Loucy (cell line): ENCODE measurements at regions not wholly inside any gene's neighbourhood (a gene's known extent, or its start where the extent isn't known, plus 50 kb on each side); places are given as distances from the start of the nearest gene placed in this dataset.

Experiments used
- H2AFZ ChIP-seq: fragments of 200-600 bp; sonication (generic); 2 replicates; pipeline ENCODE4 v1.6.0; 2016; ENCODE audit warnings: antibody characterized with exemption, mild to moderate bottlenecking, low read length, moderate library complexity
- H3F3A ChIP-seq: fragments of 200-600 bp; 2 replicates; pipeline ENCODE4 v1.6.0; 2016; ENCODE audit warnings: antibody characterized with exemption, low read depth, mild to moderate bottlenecking
- H3K27me3 ChIP-seq: fragments of 200-600 bp; sonication (generic); 2 replicates; pipeline ENCODE4 v1.6.1; 2014; ENCODE audit warnings: low read length, mild to moderate bottlenecking; ENCODE audit not compliant: insufficient read depth, poor library complexity, severe bottlenecking
- H3K36me3 ChIP-seq: fragments of 200-600 bp; sonication (generic); 2 replicates; pipeline ENCODE4 v1.6.1; 2016; ENCODE audit warnings: low read length; ENCODE audit not compliant: insufficient read depth
- H3K4me1 ChIP-seq: fragments of 200-600 bp; sonication (generic); 2 replicates; pipeline ENCODE4 v1.5.1; 2014; ENCODE audit warnings: low read length, mild to moderate bottlenecking; ENCODE audit not compliant: insufficient read depth, poor library complexity, severe bottlenecking
- H3K4me2 ChIP-seq: fragments of 200-600 bp; sonication (generic); 2 replicates; pipeline ENCODE4 v1.6.0; 2014; ENCODE audit warnings: antibody characterized with exemption, low read length, low read depth, mild to moderate bottlenecking; ENCODE audit not compliant: poor library complexity, severe bottlenecking
- H3K4me3 ChIP-seq: fragments of 200-600 bp; sonication (generic); 2 replicates; pipeline ENCODE4 v1.5.1; 2014; ENCODE audit warnings: low read length, mild to moderate bottlenecking, mixed read lengths; ENCODE audit not compliant: poor library complexity, severe bottlenecking
- H3K79me2 ChIP-seq: fragments of 200-600 bp; sonication (generic); 2 replicates; pipeline ENCODE4 v1.6.1; 2014; ENCODE audit warnings: low read length; ENCODE audit not compliant: insufficient read depth
- H3K9ac ChIP-seq: fragments of 200-600 bp; sonication (generic); 2 replicates; pipeline ENCODE4 v1.6.0; 2014; ENCODE audit warnings: mild to moderate bottlenecking, low read depth, low read length, moderate library complexity; ENCODE audit not compliant: poor library complexity, severe bottlenecking
- H3K9me2 ChIP-seq: fragments of 200-600 bp; sonication (generic); replicated peaks from 2 replicates; pipeline ENCODE4 v1.6.1; 2016; ENCODE audit warnings: low read depth, low read length, mixed read lengths
- H3K9me3 ChIP-seq: fragments of 200-600 bp; sonication (generic); 2 replicates; pipeline ENCODE4 v1.6.1; 2014; ENCODE audit warnings: mild to moderate bottlenecking, antibody characterized with exemption, low read length, low read depth; ENCODE audit not compliant: insufficient read depth
- H4K20me1 ChIP-seq: fragments of 200-600 bp; sonication (generic); 2 replicates; pipeline ENCODE4 v1.6.0; 2014; ENCODE audit warnings: antibody characterized with exemption, low read length, mild to moderate bottlenecking; ENCODE audit not compliant: insufficient read depth, poor library complexity, severe bottlenecking
- EZH2phosphoT487 ChIP-seq: fragments of 200-600 bp; IDR thresholded peaks from 2 replicates; pipeline ENCODE4 v1.6.1; 2018; ENCODE audit warnings: antibody characterized with exemption, mild to moderate bottlenecking, moderate library complexity, borderline replicate concordance
- TF ChIP-seq, protein P1 (sequence below): fragments of 200-600 bp; sonication (generic); conservative IDR thresholded peaks from 2 replicates; pipeline ENCODE4 v1.5.1; 2014; ENCODE audit warnings: mild to moderate bottlenecking, antibody characterized with exemption, low read length

DNA sequence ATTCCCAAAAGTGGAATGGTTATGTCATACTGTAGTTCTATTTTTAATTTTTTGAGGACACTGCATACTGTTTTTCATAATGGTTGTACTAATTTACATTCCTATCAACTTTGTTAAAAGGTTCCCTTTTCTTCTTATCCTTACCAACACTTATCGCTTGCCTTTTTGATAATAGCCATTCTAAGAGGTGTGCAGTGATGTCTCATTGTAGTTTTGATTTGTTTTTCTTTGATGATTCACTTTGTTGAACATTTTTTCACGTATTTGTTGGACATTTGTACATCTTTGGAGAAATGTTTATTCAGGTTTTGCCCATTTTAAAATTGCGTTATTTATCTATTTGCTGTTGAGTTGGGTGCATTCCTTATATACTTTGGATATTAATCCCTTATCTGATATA, 188.8 kb upstream of the SPRY2 start:
- Histone ChIP-seq H4K20me1 (no peaks in the 10 kb centered on the region), H3F3A (no peaks in the 10 kb centered on the region), H3K36me3 (no peaks in the 10 kb centered on the region), H3K4me3 (no peak overlapping the region), H3K27me3 (no peaks in the 10 kb centered on the region), H3K9me3 (no peaks in the 10 kb centered on the region), H2AFZ (no peak overlapping the region), H3K79me2 (no peaks in the 10 kb centered on the region), H3K4me2 (no peak overlapping the region), H3K9ac (no peak overlapping the region), H3K9me2 (no peaks in the 10 kb centered on the region), H3K4me1 (no peaks in the 10 kb centered on the region)
- TF ChIP-seq, protein P1, sequence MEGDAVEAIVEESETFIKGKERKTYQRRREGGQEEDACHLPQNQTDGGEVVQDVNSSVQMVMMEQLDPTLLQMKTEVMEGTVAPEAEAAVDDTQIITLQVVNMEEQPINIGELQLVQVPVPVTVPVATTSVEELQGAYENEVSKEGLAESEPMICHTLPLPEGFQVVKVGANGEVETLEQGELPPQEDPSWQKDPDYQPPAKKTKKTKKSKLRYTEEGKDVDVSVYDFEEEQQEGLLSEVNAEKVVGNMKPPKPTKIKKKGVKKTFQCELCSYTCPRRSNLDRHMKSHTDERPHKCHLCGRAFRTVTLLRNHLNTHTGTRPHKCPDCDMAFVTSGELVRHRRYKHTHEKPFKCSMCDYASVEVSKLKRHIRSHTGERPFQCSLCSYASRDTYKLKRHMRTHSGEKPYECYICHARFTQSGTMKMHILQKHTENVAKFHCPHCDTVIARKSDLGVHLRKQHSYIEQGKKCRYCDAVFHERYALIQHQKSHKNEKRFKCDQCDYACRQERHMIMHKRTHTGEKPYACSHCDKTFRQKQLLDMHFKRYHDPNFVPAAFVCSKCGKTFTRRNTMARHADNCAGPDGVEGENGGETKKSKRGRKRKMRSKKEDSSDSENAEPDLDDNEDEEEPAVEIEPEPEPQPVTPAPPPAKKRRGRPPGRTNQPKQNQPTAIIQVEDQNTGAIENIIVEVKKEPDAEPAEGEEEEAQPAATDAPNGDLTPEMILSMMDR = no peak
- no peak for TF ChIP-seq EZH2phosphoT487

DNA sequence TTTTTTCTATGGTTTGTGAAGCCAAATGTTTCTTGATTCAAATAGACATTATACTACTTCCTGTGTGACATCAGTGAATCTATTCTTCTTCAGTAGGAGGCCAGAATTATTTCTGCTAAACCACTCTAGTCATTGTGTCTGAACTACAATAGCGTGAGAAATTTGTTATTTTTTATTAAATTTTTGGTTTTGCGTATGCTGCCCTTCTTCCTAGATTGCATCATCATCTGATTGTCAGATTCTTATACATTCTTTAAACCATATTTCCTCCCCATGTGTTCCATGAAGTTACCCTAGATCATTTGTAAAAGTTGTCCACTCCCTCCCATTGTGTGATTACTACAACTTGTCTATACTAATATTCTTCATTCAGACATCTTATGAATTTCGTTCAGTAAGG, 187.8 kb upstream of the SPRY2 start:
- Histone ChIP-seq H4K20me1 (no peaks in the 10 kb centered on the region), H2AFZ (no peak overlapping the region), H3K36me3 (no peaks in the 10 kb centered on the region), H3K4me3 (no peak overlapping the region), H3K27me3 (no peaks in the 10 kb centered on the region), H3K9me3 (no peaks in the 10 kb centered on the region), H3K4me1 (no peaks in the 10 kb centered on the region), H3F3A (no peaks in the 10 kb centered on the region), H3K9me2 (no peaks in the 10 kb centered on the region), H3K4me2 (no peak overlapping the region), H3K79me2 (no peaks in the 10 kb centered on the region), H3K9ac (no peak overlapping the region)
- TF ChIP-seq, protein P1 = no peak
- TF ChIP-seq EZH2phosphoT487 = no peak

DNA sequence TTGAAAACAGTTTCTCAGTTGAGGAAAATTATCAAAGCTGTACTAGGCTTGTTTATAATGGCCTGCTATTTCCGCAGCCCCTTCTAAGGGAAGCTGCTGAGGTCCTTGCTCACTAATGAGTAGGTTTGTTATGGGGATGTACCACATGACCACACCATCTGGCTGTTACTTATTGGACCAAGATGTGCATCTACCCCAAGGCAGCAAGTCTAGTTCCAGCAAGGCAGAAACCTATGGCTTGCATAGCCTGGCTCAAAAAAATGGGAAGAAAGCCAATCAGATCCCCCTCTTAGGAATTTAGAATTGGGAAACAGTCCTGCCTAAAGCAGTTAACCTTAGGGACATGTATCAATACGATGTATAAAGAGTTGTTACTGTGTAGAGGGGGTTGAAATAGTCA, 186.5 kb upstream of the SPRY2 start:
- no peaks in the 10 kb centered on the region for H3K4me1 ChIP-seq
- no peaks in the 10 kb centered on the region for H3K79me2 ChIP-seq
- H3K4me3 ChIP-seq = no peak overlapping the region
- H2AFZ ChIP-seq = no peak overlapping the region
- no peaks in the 10 kb centered on the region for H4K20me1 ChIP-seq
- no peak overlapping the region for H3K9ac ChIP-seq
- H3K4me2 ChIP-seq = no peak overlapping the region
- H3K9me2 ChIP-seq = no peaks in the 10 kb centered on the region
- no peaks in the 10 kb centered on the region for H3K27me3 ChIP-seq
- H3K9me3 ChIP-seq = no peaks in the 10 kb centered on the region
- TF ChIP-seq, protein P1 = no peak
- no peak for TF ChIP-seq EZH2phosphoT487
- no peaks in the 10 kb centered on the region for H3K36me3 ChIP-seq
- no peaks in the 10 kb centered on the region for H3F3A ChIP-seq
